ENCODE measurements at regions not wholly inside any gene's neighbourhood (a gene's known extent, or its start where the extent isn't known, plus 50 kb on each side); places are given as distances from the start of the nearest gene placed in this dataset.
"Not testable (repeated sequence)": the region's sequence is repeated elsewhere in the genome, so short reads cannot be mapped to it uniquely, and the experiment has no call there.

GRCh38 chr21:20167059-20167458 lies 831.1 kb upstream of the NCAM2 start:
- no peak for TF ChIP-seq CTCF (IDR thresholded peaks at IDR 0.05)
- Mint-ChIP-seq H3K9me3 (peaks cover 36% of the 10 kb centered on the region), H3K4me3 (no peak overlapping the region), H3K4me1 (ENCODE audit: low read depth) (no peaks in the 10 kb centered on the region), H3K27me3 (ENCODE audit: insufficient read depth) (no peaks in the 10 kb centered on the region), H3K36me3 (ENCODE audit: low read depth) (no peaks in the 10 kb centered on the region), H3K27ac (no peak overlapping the region)
- no peak for DNase-seq

- no peaks in the 10 kb centered on the region for H3K27me3 Mint-ChIP-seq (ENCODE audit: insufficient read depth)
- no peak overlapping the region for H3K4me3 Mint-ChIP-seq
- no peak for DNase-seq
- H3K27ac Mint-ChIP-seq = no peak overlapping the region
- no peak for TF ChIP-seq CTCF (IDR thresholded peaks at IDR 0.05)
- H3K4me1 Mint-ChIP-seq (ENCODE audit: low read depth) = no peaks in the 10 kb centered on the region
- H3K9me3 Mint-ChIP-seq = peaks cover 60% of the 10 kb centered on the region
- H3K36me3 Mint-ChIP-seq (ENCODE audit: low read depth) = no peaks in the 10 kb centered on the region
These were observed 828.2 kb upstream of the NCAM2 start for GRCh38 chr21:20169812-20170576.

GRCh38 chr21:20186186-20186585 lies 812.0 kb upstream of the NCAM2 start:
- H3K4me3 Mint-ChIP-seq = no peak overlapping the region
- no peak for TF ChIP-seq CTCF (IDR thresholded peaks at IDR 0.05)
- no peaks in the 10 kb centered on the region; the same call in 1 of the 2 replicates for H3K36me3 Mint-ChIP-seq (ENCODE audit: low read depth)
- no peaks in the 10 kb centered on the region for H3K27me3 Mint-ChIP-seq (ENCODE audit: insufficient read depth)
- no peaks in the 10 kb centered on the region for H3K4me1 Mint-ChIP-seq (ENCODE audit: low read depth)
- peaks cover 41% of the 10 kb centered on the region for H3K9me3 Mint-ChIP-seq
- DNase-seq = no peak
- no peak overlapping the region for H3K27ac Mint-ChIP-seq

GRCh38 chr21:20187028-20187427 lies 811.2 kb upstream of the NCAM2 start:
- DNase-seq = no peak
- TF ChIP-seq CTCF (IDR thresholded peaks at IDR 0.05) = no peak
- Mint-ChIP-seq H3K27ac (no peak overlapping the region), H3K4me1 (ENCODE audit: low read depth) (no peaks in the 10 kb centered on the region), H3K9me3 (peaks cover 43% of the 10 kb centered on the region), H3K36me3 (ENCODE audit: low read depth) (no peaks in the 10 kb centered on the region; the same call in 1 of the 2 replicates), H3K27me3 (ENCODE audit: insufficient read depth) (no peaks in the 10 kb centered on the region), H3K4me3 (no peak overlapping the region)

- H3K4me3 Mint-ChIP-seq; DNase-seq; H3K27me3 Mint-ChIP-seq (ENCODE audit: insufficient read depth); H3K27ac Mint-ChIP-seq; H3K4me1 Mint-ChIP-seq (ENCODE audit: low read depth); H3K36me3 Mint-ChIP-seq (ENCODE audit: low read depth): not testable (repeated sequence)
- H3K9me3 Mint-ChIP-seq = peaks cover 51% of the 10 kb centered on the region
These were observed 796.9 kb upstream of the NCAM2 start for GRCh38 chr21:20201323-20201722.

GRCh38 chr21:20207335-20207734 lies 790.9 kb upstream of the NCAM2 start:
- H3K36me3 Mint-ChIP-seq (ENCODE audit: low read depth) = no peaks in the 10 kb centered on the region; the same call in 1 of the 2 replicates
- peaks cover 65% of the 10 kb centered on the region for H3K9me3 Mint-ChIP-seq
- no peaks in the 10 kb centered on the region for H3K4me1 Mint-ChIP-seq (ENCODE audit: low read depth)
- no peak overlapping the region for H3K27ac Mint-ChIP-seq
- no peak overlapping the region for H3K4me3 Mint-ChIP-seq
- no peak for DNase-seq
- no peak for TF ChIP-seq CTCF (IDR thresholded peaks at IDR 0.05)
- H3K27me3 Mint-ChIP-seq (ENCODE audit: insufficient read depth) = no peaks in the 10 kb centered on the region

Measured in HFFc6 (cell line).